HL-60 (cell line): ENCODE measurements at regions not wholly inside any gene's neighbourhood (a gene's known extent, or its start where the extent isn't known, plus 50 kb on each side); places are given as distances from the start of the nearest gene placed in this dataset.

Source experiments
- GABPA ChIP-seq: IDR thresholded peaks from 2 replicates; pipeline ENCODE4 v1.6.1; 2012; ENCODE audit warnings: low read depth
- POLR2AphosphoS5 ChIP-seq: IDR thresholded peaks from 2 replicates; pipeline ENCODE4 v1.6.1; 2012; ENCODE audit warnings: low read depth
- SPI1 ChIP-seq: IDR thresholded peaks from 2 replicates; pipeline ENCODE4 v1.6.1; 2012; ENCODE audit warnings: low read depth, mild to moderate bottlenecking, borderline replicate concordance
- TF ChIP-seq, protein P1 (sequence below): IDR thresholded peaks from one replicate; pipeline ENCODE4 v1.5.1; 2011; ENCODE audit warnings: low read length, control low read depth, inconsistent platforms; ENCODE audit not compliant: insufficient read depth
- TF ChIP-seq, protein P2 (sequence below): IDR thresholded peaks from 2 replicates; pipeline ENCODE4 v1.6.1; 2012; ENCODE audit warnings: low read depth; ENCODE audit not compliant: insufficient replicate concordance

DNA sequence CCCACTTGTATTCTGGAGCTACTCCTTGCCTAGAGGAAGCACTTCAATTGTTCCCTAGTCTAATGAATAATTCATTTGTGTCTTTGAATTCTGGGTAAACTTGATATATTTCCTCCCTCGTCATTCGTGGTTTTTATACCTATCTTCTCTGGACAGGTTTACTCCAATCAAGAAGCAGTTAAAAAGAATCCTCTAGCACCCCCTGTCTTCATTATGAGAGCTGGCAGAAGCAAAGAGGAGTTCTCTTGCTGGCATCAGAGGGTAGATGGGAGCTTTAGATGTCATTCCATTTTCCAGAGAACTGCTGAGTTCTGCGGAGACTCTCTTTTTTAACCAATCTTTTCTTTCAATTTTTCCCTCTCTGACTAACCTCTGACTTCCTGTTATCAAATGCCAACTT lies 627.7 kb downstream of the FGF9 start:
- TF ChIP-seq, protein P1, sequence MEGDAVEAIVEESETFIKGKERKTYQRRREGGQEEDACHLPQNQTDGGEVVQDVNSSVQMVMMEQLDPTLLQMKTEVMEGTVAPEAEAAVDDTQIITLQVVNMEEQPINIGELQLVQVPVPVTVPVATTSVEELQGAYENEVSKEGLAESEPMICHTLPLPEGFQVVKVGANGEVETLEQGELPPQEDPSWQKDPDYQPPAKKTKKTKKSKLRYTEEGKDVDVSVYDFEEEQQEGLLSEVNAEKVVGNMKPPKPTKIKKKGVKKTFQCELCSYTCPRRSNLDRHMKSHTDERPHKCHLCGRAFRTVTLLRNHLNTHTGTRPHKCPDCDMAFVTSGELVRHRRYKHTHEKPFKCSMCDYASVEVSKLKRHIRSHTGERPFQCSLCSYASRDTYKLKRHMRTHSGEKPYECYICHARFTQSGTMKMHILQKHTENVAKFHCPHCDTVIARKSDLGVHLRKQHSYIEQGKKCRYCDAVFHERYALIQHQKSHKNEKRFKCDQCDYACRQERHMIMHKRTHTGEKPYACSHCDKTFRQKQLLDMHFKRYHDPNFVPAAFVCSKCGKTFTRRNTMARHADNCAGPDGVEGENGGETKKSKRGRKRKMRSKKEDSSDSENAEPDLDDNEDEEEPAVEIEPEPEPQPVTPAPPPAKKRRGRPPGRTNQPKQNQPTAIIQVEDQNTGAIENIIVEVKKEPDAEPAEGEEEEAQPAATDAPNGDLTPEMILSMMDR = no peak
- TF ChIP-seq, protein P2, sequence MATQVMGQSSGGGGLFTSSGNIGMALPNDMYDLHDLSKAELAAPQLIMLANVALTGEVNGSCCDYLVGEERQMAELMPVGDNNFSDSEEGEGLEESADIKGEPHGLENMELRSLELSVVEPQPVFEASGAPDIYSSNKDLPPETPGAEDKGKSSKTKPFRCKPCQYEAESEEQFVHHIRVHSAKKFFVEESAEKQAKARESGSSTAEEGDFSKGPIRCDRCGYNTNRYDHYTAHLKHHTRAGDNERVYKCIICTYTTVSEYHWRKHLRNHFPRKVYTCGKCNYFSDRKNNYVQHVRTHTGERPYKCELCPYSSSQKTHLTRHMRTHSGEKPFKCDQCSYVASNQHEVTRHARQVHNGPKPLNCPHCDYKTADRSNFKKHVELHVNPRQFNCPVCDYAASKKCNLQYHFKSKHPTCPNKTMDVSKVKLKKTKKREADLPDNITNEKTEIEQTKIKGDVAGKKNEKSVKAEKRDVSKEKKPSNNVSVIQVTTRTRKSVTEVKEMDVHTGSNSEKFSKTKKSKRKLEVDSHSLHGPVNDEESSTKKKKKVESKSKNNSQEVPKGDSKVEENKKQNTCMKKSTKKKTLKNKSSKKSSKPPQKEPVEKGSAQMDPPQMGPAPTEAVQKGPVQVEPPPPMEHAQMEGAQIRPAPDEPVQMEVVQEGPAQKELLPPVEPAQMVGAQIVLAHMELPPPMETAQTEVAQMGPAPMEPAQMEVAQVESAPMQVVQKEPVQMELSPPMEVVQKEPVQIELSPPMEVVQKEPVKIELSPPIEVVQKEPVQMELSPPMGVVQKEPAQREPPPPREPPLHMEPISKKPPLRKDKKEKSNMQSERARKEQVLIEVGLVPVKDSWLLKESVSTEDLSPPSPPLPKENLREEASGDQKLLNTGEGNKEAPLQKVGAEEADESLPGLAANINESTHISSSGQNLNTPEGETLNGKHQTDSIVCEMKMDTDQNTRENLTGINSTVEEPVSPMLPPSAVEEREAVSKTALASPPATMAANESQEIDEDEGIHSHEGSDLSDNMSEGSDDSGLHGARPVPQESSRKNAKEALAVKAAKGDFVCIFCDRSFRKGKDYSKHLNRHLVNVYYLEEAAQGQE = no peak
- no peak for TF ChIP-seq POLR2AphosphoS5
- TF ChIP-seq GABPA = no peak
- no peak for TF ChIP-seq SPI1
